ENCODE measurements at regions not wholly inside any gene's neighbourhood (a gene's known extent, or its start where the extent isn't known, plus 50 kb on each side); places are given as distances from the start of the nearest gene placed in this dataset.

- intact Hi-C loops (cut with DNase I): no loop called here
- DNase-seq: peak in 2 of 10 donors; percentile 31 to 45
Observed at GRCh38 chr4:8526363-8526855, 53.8 kb upstream of the GPR78 start.

- DNase-seq: peak in 1 of 10 donors; percentile 2
- intact Hi-C loops (cut with DNase I): no loop called here
Observed at GRCh38 chr4:8528713-8529112, 51.5 kb upstream of the GPR78 start.
